RCC 7860 (cell line): ENCODE measurements at regions not wholly inside any gene's neighbourhood (a gene's known extent, or its start where the extent isn't known, plus 50 kb on each side); places are given as distances from the start of the nearest gene placed in this dataset.

Source experiments
- DNase-seq: peaks from one replicate; pipeline ENCODE4 v3.0.0-alpha.2; 2015; ENCODE audit warnings: low spot score
- FAIRE-seq: peaks from 2 replicates; lab custom pipeline; 2012; peaks lifted over from hg19 to GRCh38; lab: Jason Lieb, UNC

GRCh38 chr3:13249664-13250390 lies 170.3 kb downstream of the NUP210 start:
- no peak for FAIRE-seq
- no peak for DNase-seq

- no peak for FAIRE-seq
- no peak for DNase-seq
These were observed 171.5 kb downstream of the NUP210 start for GRCh38 chr3:13248640-13249039.

- DNase-seq (no peak), FAIRE-seq (no peak)
These were observed 172.4 kb upstream of the IQSEC1 start for GRCh38 chr3:13245615-13245978.

GRCh38 chr3:13243586-13243985 lies 170.4 kb upstream of the IQSEC1 start:
- FAIRE-seq (no peak), DNase-seq (no peak)

- FAIRE-seq = no peak
- no peak for DNase-seq
These were observed 169.1 kb upstream of the IQSEC1 start for GRCh38 chr3:13242364-13242737.

- DNase-seq (no peak), FAIRE-seq (no peak)
These were observed 168.6 kb upstream of the IQSEC1 start for GRCh38 chr3:13241621-13242363.

- DNase-seq (no peak), FAIRE-seq (no peak)
These were observed 167.8 kb upstream of the IQSEC1 start for GRCh38 chr3:13240928-13241618.

- no peak for DNase-seq
- FAIRE-seq = no peak
These were observed 166.2 kb upstream of the IQSEC1 start for GRCh38 chr3:13239467-13239760.

- DNase-seq (no peak), FAIRE-seq (no peak)
These were observed 165.6 kb upstream of the IQSEC1 start for GRCh38 chr3:13238687-13239466.

- no peak for FAIRE-seq
These were observed 164.7 kb upstream of the IQSEC1 start for GRCh38 chr3:13237776-13238490.

GRCh38 chr3:13236557-13237173 lies 163.4 kb upstream of the IQSEC1 start:
- DNase-seq = no peak
- no peak for FAIRE-seq

More at GRCh38 chr3:13237776-13238490, 164.7 kb upstream of the IQSEC1 start:
- DNase-seq = no peak

GRCh38 chr3:13235897-13236296 lies 162.7 kb upstream of the IQSEC1 start:
- no peak for DNase-seq
- FAIRE-seq = no peak

GRCh38 chr3:13235079-13235478 lies 161.8 kb upstream of the IQSEC1 start:
- DNase-seq = no peak

GRCh38 chr3:13234666-13235065 lies 161.4 kb upstream of the IQSEC1 start:
- FAIRE-seq (no peak), DNase-seq (no peak)

More at GRCh38 chr3:13235079-13235478, 161.8 kb upstream of the IQSEC1 start:
- no peak for FAIRE-seq

- FAIRE-seq (no peak), DNase-seq (no peak)
These were observed 160.6 kb upstream of the IQSEC1 start for GRCh38 chr3:13233487-13234485.

- FAIRE-seq = no peak
These were observed 158.8 kb upstream of the IQSEC1 start for GRCh38 chr3:13231781-13232666.

GRCh38 chr3:13229273-13229949 lies 156.2 kb upstream of the IQSEC1 start:
- FAIRE-seq (no peak), DNase-seq (no peak)

More at GRCh38 chr3:13231781-13232666, 158.8 kb upstream of the IQSEC1 start:
- DNase-seq = no peak
